ENCODE measurements at regions not wholly inside any gene's neighbourhood (a gene's known extent, or its start where the extent isn't known, plus 50 kb on each side); places are given as distances from the start of the nearest gene placed in this dataset.

DNA sequence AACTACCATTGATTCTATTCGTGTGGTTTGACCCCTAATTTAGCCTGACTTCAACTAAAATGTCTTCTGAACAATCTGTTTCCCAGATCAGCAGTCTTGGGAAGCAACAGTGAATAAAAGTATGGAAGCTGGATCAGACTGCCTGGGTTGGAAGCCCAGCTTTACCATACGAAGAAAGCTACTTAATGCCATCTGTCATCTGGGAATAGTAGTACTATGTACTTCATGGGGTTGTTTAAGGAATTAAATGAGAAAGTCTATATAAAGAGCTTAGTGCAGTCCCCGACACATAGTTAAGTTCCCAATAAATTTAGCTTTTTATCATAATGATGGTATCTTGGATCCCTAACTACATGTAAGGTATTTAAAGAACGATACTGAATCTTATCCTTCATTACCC is 151.5 kb upstream of the ERCC4 start:
- TF ChIP-seq, protein P1, sequence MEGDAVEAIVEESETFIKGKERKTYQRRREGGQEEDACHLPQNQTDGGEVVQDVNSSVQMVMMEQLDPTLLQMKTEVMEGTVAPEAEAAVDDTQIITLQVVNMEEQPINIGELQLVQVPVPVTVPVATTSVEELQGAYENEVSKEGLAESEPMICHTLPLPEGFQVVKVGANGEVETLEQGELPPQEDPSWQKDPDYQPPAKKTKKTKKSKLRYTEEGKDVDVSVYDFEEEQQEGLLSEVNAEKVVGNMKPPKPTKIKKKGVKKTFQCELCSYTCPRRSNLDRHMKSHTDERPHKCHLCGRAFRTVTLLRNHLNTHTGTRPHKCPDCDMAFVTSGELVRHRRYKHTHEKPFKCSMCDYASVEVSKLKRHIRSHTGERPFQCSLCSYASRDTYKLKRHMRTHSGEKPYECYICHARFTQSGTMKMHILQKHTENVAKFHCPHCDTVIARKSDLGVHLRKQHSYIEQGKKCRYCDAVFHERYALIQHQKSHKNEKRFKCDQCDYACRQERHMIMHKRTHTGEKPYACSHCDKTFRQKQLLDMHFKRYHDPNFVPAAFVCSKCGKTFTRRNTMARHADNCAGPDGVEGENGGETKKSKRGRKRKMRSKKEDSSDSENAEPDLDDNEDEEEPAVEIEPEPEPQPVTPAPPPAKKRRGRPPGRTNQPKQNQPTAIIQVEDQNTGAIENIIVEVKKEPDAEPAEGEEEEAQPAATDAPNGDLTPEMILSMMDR (IDR thresholded peaks at IDR 0.05): no peak
- TF ChIP-seq JUND (IDR thresholded peaks at IDR 0.05) (no peak), POLR2AphosphoS5 (IDR thresholded peaks at IDR 0.05; ENCODE audit: low read depth, low read length) (no peak), TAF1 (IDR thresholded peaks at IDR 0.05; ENCODE audit: borderline replicate concordance, low read depth, low read length) (no peak)
- TF ChIP-seq, protein P2, sequence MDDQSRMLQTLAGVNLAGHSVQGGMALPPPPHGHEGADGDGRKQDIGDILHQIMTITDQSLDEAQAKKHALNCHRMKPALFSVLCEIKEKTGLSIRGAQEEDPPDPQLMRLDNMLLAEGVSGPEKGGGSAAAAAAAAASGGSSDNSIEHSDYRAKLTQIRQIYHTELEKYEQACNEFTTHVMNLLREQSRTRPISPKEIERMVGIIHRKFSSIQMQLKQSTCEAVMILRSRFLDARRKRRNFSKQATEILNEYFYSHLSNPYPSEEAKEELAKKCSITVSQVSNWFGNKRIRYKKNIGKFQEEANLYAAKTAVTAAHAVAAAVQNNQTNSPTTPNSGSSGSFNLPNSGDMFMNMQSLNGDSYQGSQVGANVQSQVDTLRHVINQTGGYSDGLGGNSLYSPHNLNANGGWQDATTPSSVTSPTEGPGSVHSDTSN (IDR thresholded peaks at IDR 0.05): no peak

Data from SK-N-SH (cell line).